ENCODE measurements at regions not wholly inside any gene's neighbourhood (a gene's known extent, or its start where the extent isn't known, plus 50 kb on each side); places are given as distances from the start of the nearest gene placed in this dataset.
"Not testable (repeated sequence)": the region's sequence is repeated elsewhere in the genome, so short reads cannot be mapped to it uniquely, and the experiment has no call there.

DNA sequence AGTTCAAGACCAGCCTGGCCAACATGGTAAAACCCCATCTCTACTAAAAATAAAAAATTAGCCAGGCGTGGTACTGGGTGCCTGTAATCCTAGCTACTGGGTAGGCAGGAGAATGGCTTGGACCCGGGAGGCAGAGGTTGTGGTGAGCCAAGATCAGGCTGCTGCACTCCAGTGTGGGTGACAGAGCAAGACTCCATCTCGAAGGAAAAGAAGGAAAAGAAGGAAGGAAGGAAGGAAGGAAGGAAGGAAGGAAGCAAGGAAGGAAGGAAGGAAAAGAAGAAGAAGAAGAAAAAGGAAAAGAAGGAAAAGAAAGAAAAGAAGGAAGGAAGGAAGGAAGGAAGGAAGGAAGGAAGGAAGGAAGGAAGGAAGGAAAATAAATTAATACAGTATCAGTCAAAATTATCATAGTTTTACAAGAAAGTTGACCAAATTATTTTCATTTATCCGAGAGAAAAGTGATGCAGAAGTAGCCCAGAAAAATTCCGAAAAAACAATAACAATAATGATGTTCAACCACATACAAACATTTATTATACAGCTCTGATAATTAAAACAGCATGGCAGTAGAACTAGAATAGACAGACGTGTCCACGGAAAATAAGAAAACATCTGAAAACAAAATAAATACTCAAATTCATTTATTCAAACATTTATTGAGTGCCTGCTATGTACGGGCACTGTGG, 292.4 kb upstream of the MKLN1 start:
- in situ Hi-C loops (cut with MboI; ENCODE audit: low sequenced_read_pairs), result no loop called here

GRCh38 chr7:131038153-131038552, 289.5 kb upstream of the MKLN1 start:
- in situ Hi-C loops (cut with MboI; ENCODE audit: low sequenced_read_pairs), result no loop called here

- in situ Hi-C loops (cut with MboI; ENCODE audit: low sequenced_read_pairs), result no loop called here
Measured at GRCh38 chr7:131039355-131039762, 288.3 kb upstream of the MKLN1 start.

DNA sequence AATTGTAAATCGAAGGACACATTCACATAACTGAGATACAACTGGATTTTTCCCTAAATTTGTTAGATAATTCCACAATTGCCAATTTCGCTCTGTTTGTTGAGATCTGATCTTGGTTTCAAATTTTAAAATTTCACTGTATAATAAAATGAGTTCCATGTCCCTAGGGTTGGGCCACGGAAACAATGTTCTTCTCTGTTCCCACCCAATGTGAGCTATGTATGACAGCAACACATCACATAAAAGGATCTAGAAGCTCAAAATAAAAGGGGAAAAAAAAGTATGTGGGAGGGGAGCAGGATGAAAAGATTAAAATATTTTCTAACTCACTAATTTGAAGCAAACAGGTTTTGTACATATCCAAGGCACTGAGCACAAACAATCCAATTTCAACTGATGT, 287.8 kb upstream of the MKLN1 start:
- in situ Hi-C loops (cut with MboI; ENCODE audit: low sequenced_read_pairs), result loop anchor here (10.0 kb wide), 1 partner anchor 145 kb away; no protein-coding TSS in a partner anchor

DNA sequence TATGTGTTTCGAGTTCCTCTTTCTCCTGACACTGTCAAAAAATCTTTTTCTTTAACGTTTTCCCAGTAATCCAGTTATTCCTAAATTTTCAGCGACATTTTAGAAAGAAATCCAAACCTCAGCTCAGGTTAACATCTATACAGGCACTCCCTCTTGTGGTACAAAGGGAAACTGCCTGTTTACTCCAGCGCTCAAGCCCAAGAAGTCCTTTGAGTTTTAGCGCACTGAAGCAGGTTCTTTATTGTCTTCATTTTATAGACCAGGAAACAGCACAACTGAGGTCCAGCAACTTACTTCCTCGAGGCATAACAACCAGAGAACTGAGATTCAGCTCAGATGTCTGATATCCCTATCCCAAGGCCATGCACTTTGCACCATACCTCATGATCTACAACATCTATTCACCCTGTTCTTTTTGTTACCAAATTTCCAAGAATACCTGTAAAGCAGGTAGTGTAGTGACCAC, 287.2 kb upstream of the MKLN1 start:
- in situ Hi-C loops (cut with MboI; ENCODE audit: low sequenced_read_pairs), result loop anchor here (10.0 kb wide), 1 partner anchor 146 kb away; no protein-coding TSS in a partner anchor

- in situ Hi-C loops (cut with MboI; ENCODE audit: low sequenced_read_pairs), result loop anchor here (10.0 kb wide), 1 partner anchor 146 kb away; no protein-coding TSS in a partner anchor
Measured at GRCh38 chr7:131041012-131041695, 286.5 kb upstream of the MKLN1 start.

DNA sequence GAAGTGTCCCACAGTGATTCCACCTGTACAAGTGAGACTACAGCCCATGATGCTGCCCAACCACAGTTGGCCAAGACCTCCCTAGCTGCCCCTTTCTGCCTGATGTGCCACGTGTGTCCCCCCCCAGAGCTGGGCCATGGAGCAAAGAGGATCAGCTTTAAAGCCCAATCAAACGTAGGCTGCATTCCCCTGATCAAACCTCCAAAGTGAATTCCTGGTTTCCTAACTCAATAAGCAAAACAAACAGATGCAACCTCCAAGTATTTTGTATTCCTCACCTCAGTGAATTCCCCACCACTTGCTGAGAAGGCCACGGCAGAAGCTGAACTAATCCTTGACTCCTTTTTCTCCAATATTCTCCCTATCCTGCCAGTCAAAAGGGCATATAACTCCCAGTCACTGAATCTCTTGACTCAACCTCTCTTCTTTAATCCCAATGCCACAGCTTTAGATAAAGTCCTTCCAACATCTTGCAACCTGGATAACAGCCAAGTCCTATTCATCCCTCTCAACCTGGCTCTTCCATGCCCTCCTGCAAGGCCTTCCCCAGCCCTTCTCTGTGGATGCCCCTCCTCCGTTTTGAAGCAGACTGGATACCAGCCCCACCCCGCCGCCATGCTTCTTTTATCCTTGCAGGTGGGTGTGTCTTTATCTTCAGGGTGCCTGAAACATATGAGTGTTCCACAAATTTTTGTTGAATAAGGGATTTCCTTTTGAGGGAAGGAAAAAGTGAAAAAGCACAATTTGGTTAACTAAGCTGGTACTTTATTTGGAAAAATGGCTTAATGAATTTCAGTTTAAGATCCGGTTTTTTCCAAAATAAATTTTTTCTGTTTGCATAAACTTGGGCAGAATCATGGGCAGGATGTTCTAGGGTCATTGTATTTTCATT, 285.2 kb upstream of the MKLN1 start:
- in situ Hi-C loops (cut with MboI; ENCODE audit: low sequenced_read_pairs), result loop anchor here (10.0 kb wide), 1 partner anchor 148 kb away; no protein-coding TSS in a partner anchor

GRCh38 chr7:131045526-131045925, 282.1 kb upstream of the MKLN1 start:
- in situ Hi-C loops (cut with MboI; ENCODE audit: low sequenced_read_pairs), result loop anchor here (10.0 kb wide), 1 partner anchor 151 kb away; no protein-coding TSS in a partner anchor

DNA sequence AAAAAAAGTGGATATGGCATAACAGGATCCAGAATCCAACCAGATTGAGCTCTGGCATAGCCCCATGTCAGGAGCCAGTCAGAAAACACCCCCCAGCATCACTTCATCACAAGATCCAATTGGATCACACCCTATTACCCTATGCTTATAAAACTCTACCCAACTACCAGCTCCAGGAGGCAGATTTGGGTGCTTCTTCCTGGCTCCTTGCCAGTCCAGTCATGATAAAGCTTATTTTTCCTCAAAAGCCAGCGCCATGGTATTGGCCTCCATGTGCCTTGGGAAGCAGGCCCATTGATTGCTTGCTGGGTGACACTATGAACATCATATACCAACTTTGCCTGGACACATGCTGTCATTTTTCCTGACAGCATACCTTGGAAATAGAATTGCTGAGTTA, 281.4 kb upstream of the MKLN1 start:
- in situ Hi-C loops (cut with MboI; ENCODE audit: low sequenced_read_pairs), result loop anchor here (10.0 kb wide), 1 partner anchor 151 kb away; no protein-coding TSS in a partner anchor

GRCh38 chr7:131047651-131048304, 279.9 kb upstream of the MKLN1 start:
- in situ Hi-C loops (cut with MboI; ENCODE audit: low sequenced_read_pairs), result loop anchor here (10.0 kb wide), 1 partner anchor 153 kb away; no protein-coding TSS in a partner anchor

- in situ Hi-C loops (cut with MboI; ENCODE audit: low sequenced_read_pairs), result no loop called here
Measured at GRCh38 chr7:131051304-131051703, 276.4 kb upstream of the MKLN1 start.

GRCh38 chr7:131052285-131052904, 275.3 kb upstream of the MKLN1 start:
- in situ Hi-C loops (cut with MboI; ENCODE audit: low sequenced_read_pairs), result no loop called here

- in situ Hi-C loops (cut with MboI; ENCODE audit: low sequenced_read_pairs), result no loop called here
Measured at GRCh38 chr7:131056007-131056406, 271.7 kb upstream of the MKLN1 start.

- in situ Hi-C loops (cut with MboI; ENCODE audit: low sequenced_read_pairs), result no loop called here
Measured at GRCh38 chr7:131057015-131057793, 270.5 kb upstream of the MKLN1 start.

- in situ Hi-C loops (cut with MboI; ENCODE audit: low sequenced_read_pairs), result no loop called here
Measured at GRCh38 chr7:131057794-131058070, 269.9 kb upstream of the MKLN1 start.

- in situ Hi-C loops (cut with MboI; ENCODE audit: low sequenced_read_pairs), result not testable (repeated sequence)
Measured at GRCh38 chr7:131058561-131059288, 269.0 kb upstream of the MKLN1 start.

GRCh38 chr7:131059401-131059800, 268.3 kb upstream of the MKLN1 start:
- in situ Hi-C loops (cut with MboI; ENCODE audit: low sequenced_read_pairs), result not testable (repeated sequence)

DNA sequence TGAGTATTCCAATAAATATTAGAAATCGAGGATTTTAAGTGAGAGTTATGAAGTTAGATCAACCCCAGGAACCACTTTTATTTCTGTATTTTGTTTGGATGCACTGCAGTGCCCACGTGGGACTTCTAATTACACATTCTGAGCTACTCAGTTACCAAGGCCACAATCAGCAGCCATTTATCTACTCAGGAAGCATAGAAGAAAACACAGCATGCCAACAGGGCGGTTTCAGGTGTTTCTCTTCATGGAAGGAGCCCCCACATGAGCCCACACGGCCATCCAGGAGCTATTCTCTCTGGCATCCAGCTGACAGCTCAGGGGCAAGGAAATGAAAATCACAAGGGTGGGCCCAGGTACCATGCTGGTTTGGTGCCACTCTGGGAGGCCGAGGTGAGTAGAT, 266.5 kb upstream of the MKLN1 start:
- in situ Hi-C loops (cut with MboI; ENCODE audit: low sequenced_read_pairs), result no loop called here

GRCh38 chr7:131061818-131062217, 265.9 kb upstream of the MKLN1 start:
- in situ Hi-C loops (cut with MboI; ENCODE audit: low sequenced_read_pairs), result no loop called here
